ENCODE measurements at regions not wholly inside any gene's neighbourhood (a gene's known extent, or its start where the extent isn't known, plus 50 kb on each side); places are given as distances from the start of the nearest gene placed in this dataset.
"Not testable (repeated sequence)": the region's sequence is repeated elsewhere in the genome, so short reads cannot be mapped to it uniquely, and the experiment has no call there.

DNA sequence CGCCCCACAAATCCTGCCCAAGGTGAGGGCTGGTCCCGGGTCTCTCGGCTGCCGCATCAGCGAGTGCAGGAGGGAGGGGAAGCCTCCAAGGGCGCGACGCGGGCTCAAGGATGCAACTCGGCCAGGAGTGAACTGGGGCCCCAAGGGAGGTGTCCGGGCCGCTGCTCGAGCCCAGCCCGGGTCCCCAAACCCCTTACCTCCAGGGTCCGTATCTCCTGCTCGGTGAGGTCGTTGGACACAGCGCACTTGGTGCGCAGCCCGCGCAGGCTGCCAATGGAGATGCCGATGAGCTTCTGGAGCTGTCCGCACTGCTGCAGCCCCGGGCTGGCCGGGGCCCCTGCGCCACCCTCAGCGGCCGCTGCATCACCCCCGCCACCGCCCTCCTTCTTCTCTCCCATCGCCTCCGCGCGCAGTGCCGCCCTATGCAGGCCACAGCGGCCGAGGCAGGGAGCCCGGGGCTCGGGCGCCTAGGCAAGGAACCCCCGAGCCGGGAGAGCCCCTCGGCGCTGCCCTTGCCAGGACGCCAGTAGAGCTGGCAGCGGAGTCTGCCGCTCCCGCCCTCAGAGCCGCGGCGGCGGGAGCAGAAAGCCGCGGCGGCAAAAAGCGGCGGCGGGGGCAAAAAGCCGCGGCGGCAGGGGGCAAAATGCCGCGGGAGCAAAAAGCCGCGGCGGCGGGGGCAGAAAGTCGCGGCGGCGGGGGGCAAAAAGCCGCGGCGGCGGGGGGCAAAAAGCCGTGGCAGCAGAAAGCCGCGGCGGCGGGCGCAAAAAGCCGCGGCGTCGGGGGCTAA, 135.1 kb downstream of the ZNF92 start:
- not testable (repeated sequence) for TF ChIP-seq POLR2AphosphoS5 (IDR thresholded peaks at IDR 0.05; ENCODE audit: low read depth, low read length); PAX5 (IDR thresholded peaks at IDR 0.05; ENCODE audit: insufficient read depth, low read length, severe bottlenecking); POLR2A (IDR thresholded peaks at IDR 0.05; ENCODE audit: low read depth, low read length); TAF1 (IDR thresholded peaks at IDR 0.05; ENCODE audit: low read depth, low read length); POU2F2 (IDR thresholded peaks at IDR 0.05; ENCODE audit: low read depth, low read length)
